OCI-LY1 (cell line): ENCODE measurements at regions not wholly inside any gene's neighbourhood (a gene's known extent, or its start where the extent isn't known, plus 50 kb on each side); places are given as distances from the start of the nearest gene placed in this dataset.

Experiments
- CTCF ChIP-seq: fragments of 200-600 bp; sonication (generic), shearing (Covaris generic); IDR thresholded peaks from 2 replicates; pipeline ENCODE4 v1.5.1; 2017; ENCODE audit warnings: mild to moderate bottlenecking, antibody characterized with exemption, low read length, moderate library complexity, mixed read lengths
- EZH2 ChIP-seq: fragments of 200-600 bp; sonication (generic), shearing (Covaris generic); IDR thresholded peaks from 2 replicates; pipeline ENCODE4 v1.8.0; 2017; ENCODE audit warnings: borderline replicate concordance, mixed run types, mild to moderate bottlenecking, antibody characterized with exemption, low read length, moderate library complexity, mixed read lengths

GRCh38 chr17:72534265-72534664 lies 413.4 kb downstream of the SOX9 start:
- no peak for TF ChIP-seq CTCF
- no peak for TF ChIP-seq EZH2
